ENCODE measurements at regions not wholly inside any gene's neighbourhood (a gene's known extent, or its start where the extent isn't known, plus 50 kb on each side); places are given as distances from the start of the nearest gene placed in this dataset.

DNA sequence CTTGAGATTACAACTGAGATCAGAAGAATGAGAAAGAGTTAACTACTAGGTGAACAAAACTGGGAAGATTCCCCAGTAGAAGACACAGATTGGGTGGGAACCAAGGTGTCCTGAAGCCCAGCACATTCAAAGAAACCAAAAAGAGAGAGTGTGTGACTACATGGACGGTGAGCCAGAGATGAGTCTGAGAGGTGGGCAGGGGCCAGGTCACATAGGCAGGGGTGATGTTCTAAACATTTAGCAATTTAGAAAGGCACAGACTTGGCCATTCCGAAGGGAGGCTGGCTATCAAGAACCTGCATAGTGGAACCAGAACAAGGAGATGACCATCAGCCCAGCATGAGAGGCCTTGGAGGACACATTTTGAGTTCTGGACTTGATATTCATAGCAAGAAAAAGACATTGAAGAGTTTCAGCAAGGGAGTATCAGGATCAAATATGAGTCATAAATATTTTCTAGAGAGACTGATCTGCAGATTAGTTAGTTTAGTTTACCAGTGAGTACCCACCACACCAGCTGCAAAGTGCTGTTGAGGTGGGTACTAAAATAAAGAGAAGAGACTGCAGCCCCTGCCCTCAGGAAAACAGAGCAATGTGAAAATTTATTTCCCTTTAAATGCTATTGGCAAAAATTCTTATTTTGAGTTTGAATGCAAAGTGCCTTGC, 340.5 kb upstream of the PRDM1 start:
- no peaks in the 10 kb centered on the region for H3K36me3 ChIP-seq (ENCODE audit: insufficient read depth)
- H3K36me3 Mint-ChIP-seq (ENCODE audit: low read depth), result no peaks in the 10 kb centered on the region
- no peak for TF ChIP-seq POLR2AphosphoS5 (IDR thresholded peaks at IDR 0.05; ENCODE audit: low read depth)
- TF ChIP-seq EZH2phosphoT487 (IDR thresholded peaks at IDR 0.05; ENCODE audit: unreplicated experiment), result no peak
- no peak for TF ChIP-seq ZNF331 (CRISPR knock-in tag; IDR thresholded peaks at IDR 0.05; ENCODE audit: low read depth)
- no peak for TF ChIP-seq JUNB (IDR thresholded peaks at IDR 0.05; ENCODE audit: unreplicated experiment)
- TF ChIP-seq CREB1 (CRISPR knock-in tag; IDR thresholded peaks at IDR 0.05; ENCODE audit: low read depth), result no peak
- TF ChIP-seq ZNF114 (CRISPR knock-in tag; IDR thresholded peaks at IDR 0.05), result no peak
- TF ChIP-seq EZH2 (IDR thresholded peaks at IDR 0.05; ENCODE audit: low read depth, unreplicated experiment), result no peak
- TF ChIP-seq, protein P1, sequence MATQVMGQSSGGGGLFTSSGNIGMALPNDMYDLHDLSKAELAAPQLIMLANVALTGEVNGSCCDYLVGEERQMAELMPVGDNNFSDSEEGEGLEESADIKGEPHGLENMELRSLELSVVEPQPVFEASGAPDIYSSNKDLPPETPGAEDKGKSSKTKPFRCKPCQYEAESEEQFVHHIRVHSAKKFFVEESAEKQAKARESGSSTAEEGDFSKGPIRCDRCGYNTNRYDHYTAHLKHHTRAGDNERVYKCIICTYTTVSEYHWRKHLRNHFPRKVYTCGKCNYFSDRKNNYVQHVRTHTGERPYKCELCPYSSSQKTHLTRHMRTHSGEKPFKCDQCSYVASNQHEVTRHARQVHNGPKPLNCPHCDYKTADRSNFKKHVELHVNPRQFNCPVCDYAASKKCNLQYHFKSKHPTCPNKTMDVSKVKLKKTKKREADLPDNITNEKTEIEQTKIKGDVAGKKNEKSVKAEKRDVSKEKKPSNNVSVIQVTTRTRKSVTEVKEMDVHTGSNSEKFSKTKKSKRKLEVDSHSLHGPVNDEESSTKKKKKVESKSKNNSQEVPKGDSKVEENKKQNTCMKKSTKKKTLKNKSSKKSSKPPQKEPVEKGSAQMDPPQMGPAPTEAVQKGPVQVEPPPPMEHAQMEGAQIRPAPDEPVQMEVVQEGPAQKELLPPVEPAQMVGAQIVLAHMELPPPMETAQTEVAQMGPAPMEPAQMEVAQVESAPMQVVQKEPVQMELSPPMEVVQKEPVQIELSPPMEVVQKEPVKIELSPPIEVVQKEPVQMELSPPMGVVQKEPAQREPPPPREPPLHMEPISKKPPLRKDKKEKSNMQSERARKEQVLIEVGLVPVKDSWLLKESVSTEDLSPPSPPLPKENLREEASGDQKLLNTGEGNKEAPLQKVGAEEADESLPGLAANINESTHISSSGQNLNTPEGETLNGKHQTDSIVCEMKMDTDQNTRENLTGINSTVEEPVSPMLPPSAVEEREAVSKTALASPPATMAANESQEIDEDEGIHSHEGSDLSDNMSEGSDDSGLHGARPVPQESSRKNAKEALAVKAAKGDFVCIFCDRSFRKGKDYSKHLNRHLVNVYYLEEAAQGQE (IDR thresholded peaks at IDR 0.05; ENCODE audit: unreplicated experiment), result no peak
- no peak for TF ChIP-seq NANOG (IDR thresholded peaks at IDR 0.05; ENCODE audit: borderline replicate concordance)
- TF ChIP-seq STAT1 (IDR thresholded peaks at IDR 0.05; ENCODE audit: unreplicated experiment), result no peak
- TF ChIP-seq, protein P2, sequence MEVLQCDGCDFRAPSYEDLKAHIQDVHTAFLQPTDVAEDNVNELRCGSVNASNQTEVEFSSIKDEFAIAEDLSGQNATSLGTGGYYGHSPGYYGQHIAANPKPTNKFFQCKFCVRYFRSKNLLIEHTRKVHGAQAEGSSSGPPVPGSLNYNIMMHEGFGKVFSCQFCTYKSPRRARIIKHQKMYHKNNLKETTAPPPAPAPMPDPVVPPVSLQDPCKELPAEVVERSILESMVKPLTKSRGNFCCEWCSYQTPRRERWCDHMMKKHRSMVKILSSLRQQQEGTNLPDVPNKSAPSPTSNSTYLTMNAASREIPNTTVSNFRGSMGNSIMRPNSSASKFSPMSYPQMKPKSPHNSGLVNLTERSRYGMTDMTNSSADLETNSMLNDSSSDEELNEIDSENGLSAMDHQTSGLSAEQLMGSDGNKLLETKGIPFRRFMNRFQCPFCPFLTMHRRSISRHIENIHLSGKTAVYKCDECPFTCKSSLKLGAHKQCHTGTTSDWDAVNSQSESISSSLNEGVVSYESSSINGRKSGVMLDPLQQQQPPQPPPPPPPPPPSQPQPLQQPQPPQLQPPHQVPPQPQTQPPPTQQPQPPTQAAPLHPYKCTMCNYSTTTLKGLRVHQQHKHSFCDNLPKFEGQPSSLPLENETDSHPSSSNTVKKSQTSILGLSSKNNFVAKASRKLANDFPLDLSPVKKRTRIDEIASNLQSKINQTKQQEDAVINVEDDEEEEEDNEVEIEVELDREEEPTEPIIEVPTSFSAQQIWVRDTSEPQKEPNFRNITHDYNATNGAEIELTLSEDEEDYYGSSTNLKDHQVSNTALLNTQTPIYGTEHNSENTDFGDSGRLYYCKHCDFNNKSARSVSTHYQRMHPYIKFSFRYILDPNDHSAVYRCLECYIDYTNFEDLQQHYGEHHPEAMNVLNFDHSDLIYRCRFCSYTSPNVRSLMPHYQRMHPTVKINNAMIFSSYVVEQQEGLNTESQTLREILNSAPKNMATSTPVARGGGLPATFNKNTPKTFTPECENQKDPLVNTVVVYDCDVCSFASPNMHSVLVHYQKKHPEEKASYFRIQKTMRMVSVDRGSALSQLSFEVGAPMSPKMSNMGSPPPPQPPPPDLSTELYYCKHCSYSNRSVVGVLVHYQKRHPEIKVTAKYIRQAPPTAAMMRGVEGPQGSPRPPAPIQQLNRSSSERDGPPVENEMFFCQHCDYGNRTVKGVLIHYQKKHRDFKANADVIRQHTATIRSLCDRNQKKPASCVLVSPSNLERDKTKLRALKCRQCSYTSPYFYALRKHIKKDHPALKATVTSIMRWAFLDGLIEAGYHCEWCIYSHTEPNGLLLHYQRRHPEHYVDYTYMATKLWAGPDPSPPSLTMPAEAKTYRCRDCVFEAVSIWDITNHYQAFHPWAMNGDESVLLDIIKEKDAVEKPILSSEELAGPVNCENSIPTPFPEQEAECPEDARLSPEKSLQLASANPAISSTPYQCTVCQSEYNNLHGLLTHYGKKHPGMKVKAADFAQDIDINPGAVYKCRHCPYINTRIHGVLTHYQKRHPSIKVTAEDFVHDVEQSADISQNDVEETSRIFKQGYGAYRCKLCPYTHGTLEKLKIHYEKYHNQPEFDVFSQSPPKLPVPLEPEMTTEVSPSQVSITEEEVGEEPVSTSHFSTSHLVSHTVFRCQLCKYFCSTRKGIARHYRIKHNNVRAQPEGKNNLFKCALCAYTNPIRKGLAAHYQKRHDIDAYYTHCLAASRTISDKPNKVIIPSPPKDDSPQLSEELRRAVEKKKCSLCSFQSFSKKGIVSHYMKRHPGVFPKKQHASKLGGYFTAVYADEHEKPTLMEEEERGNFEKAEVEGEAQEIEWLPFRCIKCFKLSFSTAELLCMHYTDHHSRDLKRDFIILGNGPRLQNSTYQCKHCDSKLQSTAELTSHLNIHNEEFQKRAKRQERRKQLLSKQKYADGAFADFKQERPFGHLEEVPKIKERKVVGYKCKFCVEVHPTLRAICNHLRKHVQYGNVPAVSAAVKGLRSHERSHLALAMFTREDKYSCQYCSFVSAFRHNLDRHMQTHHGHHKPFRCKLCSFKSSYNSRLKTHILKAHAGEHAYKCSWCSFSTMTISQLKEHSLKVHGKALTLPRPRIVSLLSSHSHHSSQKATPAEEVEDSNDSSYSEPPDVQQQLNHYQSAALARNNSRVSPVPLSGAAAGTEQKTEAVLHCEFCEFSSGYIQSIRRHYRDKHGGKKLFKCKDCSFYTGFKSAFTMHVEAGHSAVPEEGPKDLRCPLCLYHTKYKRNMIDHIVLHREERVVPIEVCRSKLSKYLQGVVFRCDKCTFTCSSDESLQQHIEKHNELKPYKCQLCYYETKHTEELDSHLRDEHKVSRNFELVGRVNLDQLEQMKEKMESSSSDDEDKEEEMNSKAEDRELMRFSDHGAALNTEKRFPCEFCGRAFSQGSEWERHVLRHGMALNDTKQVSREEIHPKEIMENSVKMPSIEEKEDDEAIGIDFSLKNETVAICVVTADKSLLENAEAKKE (CRISPR knock-in tag; IDR thresholded peaks at IDR 0.05), result no peak
- no peaks in the 10 kb centered on the region for H3K27me3 ChIP-seq (ENCODE audit: insufficient read depth)
- H3K27ac Mint-ChIP-seq, result no peak overlapping the region
- 0 out of 2 replicates have a peak overlapping the region, but pooled peaks have one; percentile 13 for H2AFZ ChIP-seq
- H4K20me1 ChIP-seq (replicated peaks; ENCODE audit: insufficient read depth), result no peaks in the 10 kb centered on the region
- H3K4me3 Mint-ChIP-seq, result no peak overlapping the region
- no peak overlapping the region for H3K4me3 ChIP-seq
- H3K4me2 ChIP-seq, result no peak overlapping the region
- H3K9me2 ChIP-seq (ENCODE audit: insufficient read depth), result no peaks in the 10 kb centered on the region; the same call in 1 of the 2 replicates
- no peak for ATAC-seq
- no peaks in the 10 kb centered on the region; the same call in 2 of the 3 replicates for H3K9me3 Mint-ChIP-seq
- no peak overlapping the region; the same call in 1 of the 2 replicates for H3K27ac ChIP-seq (ENCODE audit: low read depth)
- H3K4me1 Mint-ChIP-seq, result peaks cover 24% of the 10 kb centered on the region
- H3K4me1 ChIP-seq (ENCODE audit: insufficient read depth), result peaks cover 28% of the 10 kb centered on the region
- no peaks in the 10 kb centered on the region for H3F3A ChIP-seq (replicated peaks; ENCODE audit: low read depth)
- H3K27me3 Mint-ChIP-seq (ENCODE audit: insufficient read depth, low read depth, poor library complexity), result no peaks in the 10 kb centered on the region
- no peak for DNase-seq (ENCODE audit: low spot score)
- H3K79me2 ChIP-seq (replicated peaks; ENCODE audit: insufficient read depth), result no peaks in the 10 kb centered on the region
